HepG2 (cell line): ENCODE measurements at regions not wholly inside any gene's neighbourhood (a gene's known extent, or its start where the extent isn't known, plus 50 kb on each side); places are given as distances from the start of the nearest gene placed in this dataset.

ENCODE experiments used
- ATM ChIP-seq: fragments of 450-650 bp; IDR thresholded peaks from 2 replicates; pipeline ENCODE4 v1.7.1; 2017; ENCODE audit warnings: mild to moderate bottlenecking, borderline replicate concordance
- FOXO1 ChIP-seq: sonication (generic); formaldehyde crosslinking; IDR thresholded peaks from 2 replicates; pipeline ENCODE4 v1.4.0; 2020; ENCODE audit warnings: missing genetic modification reagents
- GABPA ChIP-seq, 2 experiments: IDR thresholded peaks; 2 replicates each; pipeline ENCODE4 v1.6.1; 2011 to 2016; ENCODE audit warnings: low read depth in 2 of 2, low read length in 1 of 2, missing biosample characterization in 1 of 2, missing genetic modification characterization in 1 of 2
- HNF4A ChIP-seq: sonication (generic); formaldehyde crosslinking; IDR thresholded peaks from 2 replicates; pipeline ENCODE4 v1.4.0; 2020; ENCODE audit warnings: missing genetic modification reagents
- MAF1 ChIP-seq: sonication (generic); formaldehyde crosslinking; IDR thresholded peaks from 2 replicates; pipeline ENCODE4 v1.5.0; 2020; ENCODE audit warnings: missing genetic modification reagents, borderline replicate concordance
- MED8 ChIP-seq: sonication (generic); formaldehyde crosslinking; IDR thresholded peaks from 2 replicates; pipeline ENCODE4 v1.8.1; 2023; ENCODE audit warnings: mild to moderate bottlenecking, missing genetic modification reagents; ENCODE audit not compliant: insufficient replicate concordance
- PHF8 ChIP-seq: sonication (generic); formaldehyde crosslinking; IDR thresholded peaks from 2 replicates; pipeline ENCODE4 v1.5.0; 2020; ENCODE audit warnings: missing genetic modification reagents
- POLR2G ChIP-seq: fragments of 200-400 bp; formaldehyde crosslinking; IDR thresholded peaks from 2 replicates; pipeline ENCODE4 v1.6.1; 2018; ENCODE audit warnings: mild to moderate bottlenecking, low read depth, low read length, moderate library complexity
- PRDM4 ChIP-seq: sonication (generic); formaldehyde crosslinking; IDR thresholded peaks from 2 replicates; pipeline ENCODE4 v1.9.0; 2021; ENCODE audit warnings: missing genetic modification reagents, borderline replicate concordance
- TCF12 ChIP-seq, 2 experiments: fragments of 450-650 bp in 1 of 2; sonication (generic) in 1 of 2; formaldehyde crosslinking in 1 of 2; IDR thresholded peaks; 2 replicates each; pipeline versions ENCODE4 v1.6.1 to v1.8.0; 2017 to 2022; ENCODE audit warnings: antibody characterized with exemption in 1 of 2, mild to moderate bottlenecking in 1 of 2, missing genetic modification reagents in 1 of 2, moderate library complexity in 1 of 2
- USF2 ChIP-seq, 2 experiments: sonication (generic) in 1 of 2; formaldehyde crosslinking in 1 of 2; IDR thresholded peaks; 2 replicates each; pipeline versions ENCODE4 v1.5.1 to v1.6.1; 2011 to 2020; ENCODE audit warnings: borderline replicate concordance in 1 of 2, low read depth in 1 of 2, low read length in 1 of 2, mild to moderate bottlenecking in 1 of 2, missing genetic modification reagents in 1 of 2, moderate library complexity in 1 of 2
- YEATS2 ChIP-seq: sonication (generic); formaldehyde crosslinking; IDR thresholded peaks from 2 replicates; pipeline ENCODE4 v1.4.0; 2020; ENCODE audit warnings: missing genetic modification reagents, borderline replicate concordance
- ZBTB8A ChIP-seq: sonication (generic); formaldehyde crosslinking; IDR thresholded peaks from 2 replicates; pipeline ENCODE4 v1.4.0; 2020; ENCODE audit warnings: mild to moderate bottlenecking, low read depth, missing genetic modification reagents, borderline replicate concordance
- ZNF10 ChIP-seq: sonication (generic); formaldehyde crosslinking; IDR thresholded peaks from 2 replicates; pipeline ENCODE4 v1.4.0; 2020; ENCODE audit warnings: mild to moderate bottlenecking, low read depth, missing genetic modification reagents, borderline replicate concordance
- ZNF234 ChIP-seq: sonication (generic); formaldehyde crosslinking; conservative IDR thresholded peaks from 2 replicates; pipeline ENCODE4 v1.5.1; 2020; ENCODE audit warnings: mild to moderate bottlenecking, missing genetic modification reagents
- ZNF333 ChIP-seq: sonication (generic); formaldehyde crosslinking; IDR thresholded peaks from 2 replicates; pipeline ENCODE4 v1.4.0; 2020; ENCODE audit warnings: mild to moderate bottlenecking, missing genetic modification reagents, borderline replicate concordance
- ZNF414 ChIP-seq: sonication (generic); formaldehyde crosslinking; IDR thresholded peaks from 2 replicates; pipeline ENCODE4 v1.5.0; 2020; ENCODE audit warnings: missing genetic modification reagents
- ZNF770 ChIP-seq: sonication (generic); formaldehyde crosslinking; IDR thresholded peaks from 2 replicates; pipeline ENCODE4 v1.5.0; 2020; ENCODE audit warnings: mild to moderate bottlenecking, missing genetic modification reagents

- TF ChIP-seq PRDM4 (CRISPR knock-in tag): no peak
- no peak for TF ChIP-seq MED8 (CRISPR knock-in tag)
- TF ChIP-seq MAF1 (CRISPR knock-in tag): no peak
- TF ChIP-seq TCF12 (IDR thresholded peaks at IDR 0.05): no peak
- no peak for TF ChIP-seq TCF12 (CRISPR knock-in tag; IDR thresholded peaks at IDR 0.05)
- TF ChIP-seq ZNF414 (CRISPR knock-in tag): no peak
- TF ChIP-seq ZNF234 (CRISPR knock-in tag): no peak
- peak; percentile 94 for TF ChIP-seq HNF4A (CRISPR knock-in tag)
- TF ChIP-seq FOXO1 (CRISPR knock-in tag): peak; percentile 82
- no peak for TF ChIP-seq ZNF10 (CRISPR knock-in tag)
- no peak for TF ChIP-seq ZBTB8A (CRISPR knock-in tag)
- no peak for TF ChIP-seq POLR2G
- no peak for TF ChIP-seq GABPA (IDR thresholded peaks at IDR 0.05; ENCODE audit: low read depth, low read length)
- 0 out of 2 replicates have a peak, but pooled peaks have one; percentile 10 for TF ChIP-seq GABPA (CRISPR knock-in tag; IDR thresholded peaks at IDR 0.05; ENCODE audit: low read depth)
- peak; percentile 34; the same call in 1 of the 2 replicates for TF ChIP-seq PHF8 (CRISPR knock-in tag)
- no peak for TF ChIP-seq ZNF770 (CRISPR knock-in tag)
- TF ChIP-seq YEATS2: no peak
- TF ChIP-seq ZNF333 (CRISPR knock-in tag): no peak
- no peak for TF ChIP-seq ATM
- no peak for TF ChIP-seq USF2 (IDR thresholded peaks at IDR 0.05; ENCODE audit: low read depth, low read length)
- TF ChIP-seq USF2 (CRISPR knock-in tag; IDR thresholded peaks at IDR 0.05; ENCODE audit: borderline replicate concordance): no peak
These were observed 79.6 kb upstream of the SLC6A6 start (continued) for GRCh38 chr3:14322667-14323295.
